NCI-H1694 treated with DMSO at 0.1 percent for 48 hours (cell line): ENCODE measurements at regions not wholly inside any gene's neighbourhood (a gene's known extent, or its start where the extent isn't known, plus 50 kb on each side); places are given as distances from the start of the nearest gene placed in this dataset.

Experiments
- DNase-seq: peaks from one replicate; lab custom pipeline; 2025; lab: John Stamatoyannopoulos, UW

- no peak for DNase-seq
These were observed 97.0 kb upstream of the LNX1 start for GRCh38 chr4:53688186-53688790.

- DNase-seq: no peak
These were observed 95.2 kb upstream of the LNX1 start for GRCh38 chr4:53686521-53686920.

DNA sequence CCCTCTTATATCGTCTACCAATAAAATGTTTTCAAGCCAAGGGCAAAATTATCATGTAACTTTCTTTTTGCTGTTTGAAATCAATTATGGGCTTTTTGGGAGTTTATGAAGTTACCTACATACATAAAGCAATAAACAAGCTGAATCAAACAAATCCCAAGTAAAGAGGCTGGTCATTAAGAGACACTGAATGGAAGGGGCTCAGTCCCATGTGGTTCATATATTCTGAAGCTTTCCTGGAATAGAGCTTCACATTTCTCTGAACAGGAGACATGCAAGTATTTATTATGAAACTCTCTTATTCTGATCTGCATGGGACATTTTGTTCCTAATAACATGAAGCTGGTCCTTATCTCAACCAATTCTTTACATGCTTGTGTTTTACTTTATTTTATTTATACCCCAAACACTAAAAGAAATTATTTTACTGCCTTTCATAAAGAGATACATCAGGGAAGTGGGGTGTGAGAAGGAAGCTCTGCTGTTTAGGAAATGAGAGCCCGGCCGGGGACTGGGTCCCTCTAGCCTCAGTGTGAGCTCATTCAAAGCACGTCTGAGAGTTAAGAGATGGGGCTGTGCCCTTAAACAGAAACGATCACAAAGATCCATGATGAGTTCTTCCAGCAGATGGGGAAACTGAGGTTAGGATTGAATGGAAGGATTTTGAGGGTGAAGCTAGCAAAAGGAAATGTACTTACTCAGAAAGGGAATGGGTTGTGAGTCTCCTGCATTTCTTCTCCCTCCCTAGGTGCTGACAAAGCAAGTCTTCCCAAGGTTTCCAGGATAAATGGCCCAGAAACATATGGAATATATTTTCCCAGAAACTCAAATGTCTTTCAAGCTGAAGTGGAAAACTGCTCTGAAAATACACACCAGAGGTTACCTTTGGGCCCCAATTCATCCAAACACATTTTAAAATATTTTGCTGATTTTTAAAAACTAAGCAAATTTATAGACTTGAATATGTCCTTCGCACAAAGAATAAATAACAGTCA lies 93.1 kb upstream of the LNX1 start:
- no peak for DNase-seq

GRCh38 chr4:53682908-53683307 lies 91.6 kb upstream of the LNX1 start:
- DNase-seq: no peak

GRCh38 chr4:53682196-53682595 lies 90.9 kb upstream of the LNX1 start:
- DNase-seq: no peak

GRCh38 chr4:53680598-53680997 lies 89.3 kb upstream of the LNX1 start:
- DNase-seq: no peak

GRCh38 chr4:53680168-53680567 lies 88.9 kb upstream of the LNX1 start:
- no peak for DNase-seq

DNA sequence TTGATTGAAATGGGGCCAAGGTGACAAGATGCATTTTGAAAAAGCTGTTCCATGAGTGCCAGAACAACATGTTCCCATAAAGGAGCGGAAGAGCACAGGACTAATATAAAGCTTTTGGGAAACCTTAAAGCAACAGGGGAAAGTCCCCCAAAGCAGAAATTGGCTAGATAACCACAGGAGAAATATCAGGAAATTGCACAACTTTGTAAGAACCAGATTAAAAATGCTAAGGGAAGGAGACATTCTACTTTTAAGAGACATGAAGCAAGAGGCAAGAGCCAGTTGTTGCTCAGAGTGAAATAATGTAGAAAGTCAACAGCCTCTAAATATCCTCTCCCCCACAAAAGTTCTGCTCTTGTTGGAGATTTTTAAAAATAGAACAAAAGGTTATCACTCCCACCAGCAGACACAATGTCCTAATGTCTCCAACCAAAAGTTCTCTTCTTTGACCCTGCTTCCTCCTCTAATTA lies 85.2 kb upstream of the LNX1 start:
- DNase-seq: no peak

DNA sequence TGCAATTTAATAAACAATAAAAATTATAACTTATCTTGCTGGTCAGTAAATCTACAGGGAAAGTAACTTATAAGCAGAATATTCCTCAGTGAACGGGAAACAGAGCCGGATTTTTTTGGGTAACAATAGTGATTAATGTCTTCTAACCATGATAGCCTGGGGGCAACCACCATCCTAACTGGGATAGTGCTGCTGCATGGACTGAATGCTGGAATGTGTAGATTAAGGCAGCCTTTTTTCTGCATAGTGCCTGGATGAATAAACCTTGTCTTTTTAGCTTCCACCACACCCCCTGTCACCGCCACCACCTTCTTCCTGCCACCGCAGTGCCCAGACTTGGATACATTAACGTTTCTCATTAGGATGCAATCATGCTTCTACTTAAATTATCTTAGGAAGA lies 83.6 kb upstream of the LNX1 start:
- no peak for DNase-seq

- no peak for DNase-seq
These were observed 81.6 kb upstream of the LNX1 start for GRCh38 chr4:53672873-53673272.

GRCh38 chr4:53671757-53672156 lies 80.5 kb upstream of the LNX1 start:
- DNase-seq: peak; percentile 8

DNA sequence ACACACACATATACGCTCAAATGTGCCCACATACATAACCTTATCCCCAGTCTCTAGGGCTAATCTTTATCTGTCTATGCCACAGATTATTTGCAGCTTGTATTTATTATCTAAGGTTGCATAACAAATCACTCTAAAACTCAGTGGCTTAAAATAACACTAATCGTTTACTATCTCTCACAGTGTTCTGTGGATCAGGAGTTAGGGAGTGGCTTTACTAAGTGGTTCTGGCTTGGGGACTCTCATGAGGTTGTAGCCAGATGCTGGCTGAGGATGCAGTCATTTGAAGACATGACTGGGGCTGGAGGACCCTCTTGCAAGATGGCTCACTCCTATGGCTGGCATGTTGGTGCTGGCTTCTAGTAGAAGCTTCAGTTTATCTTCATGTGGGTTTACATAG lies 68.5 kb upstream of the LNX1 start:
- no peak for DNase-seq

DNA sequence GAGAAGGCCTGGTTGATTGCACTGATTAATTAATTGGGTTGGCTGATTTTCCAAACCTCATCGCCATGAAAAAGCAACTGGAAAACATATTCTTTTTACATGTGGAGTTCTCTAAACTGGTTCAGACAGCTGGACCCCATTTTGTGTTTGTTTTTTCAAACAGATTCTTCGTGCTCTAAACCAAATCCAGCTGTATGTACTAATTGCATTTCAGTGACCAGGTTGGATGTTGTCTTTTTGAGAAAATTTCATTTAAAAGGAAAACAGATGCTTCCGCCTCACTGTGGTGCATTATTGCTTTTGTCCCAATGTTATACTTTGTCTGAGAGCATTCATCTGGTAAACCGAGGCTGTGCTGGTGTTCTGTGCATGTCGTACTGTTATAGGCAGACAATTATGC lies 67.8 kb upstream of the LNX1 start:
- DNase-seq: no peak

DNA sequence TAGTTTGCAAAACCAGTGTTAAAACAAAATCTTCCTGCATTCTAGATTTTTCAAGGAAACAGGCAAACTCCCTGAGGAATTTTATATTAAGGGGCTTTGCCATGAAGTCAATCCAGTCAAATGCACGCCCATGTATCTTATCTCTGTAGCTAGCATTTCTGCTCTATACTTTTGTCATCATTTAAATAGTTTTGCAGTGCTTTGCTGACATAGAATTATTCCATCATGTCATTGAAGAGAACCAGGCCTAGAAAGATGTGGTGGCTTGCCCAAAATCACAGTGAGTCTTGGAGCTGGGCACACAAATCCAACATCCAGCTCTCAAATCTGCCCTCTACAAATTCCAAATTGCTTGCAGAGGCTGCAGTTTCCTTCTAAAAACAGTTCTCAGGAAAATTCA lies 66.7 kb upstream of the LNX1 start:
- DNase-seq: no peak

DNA sequence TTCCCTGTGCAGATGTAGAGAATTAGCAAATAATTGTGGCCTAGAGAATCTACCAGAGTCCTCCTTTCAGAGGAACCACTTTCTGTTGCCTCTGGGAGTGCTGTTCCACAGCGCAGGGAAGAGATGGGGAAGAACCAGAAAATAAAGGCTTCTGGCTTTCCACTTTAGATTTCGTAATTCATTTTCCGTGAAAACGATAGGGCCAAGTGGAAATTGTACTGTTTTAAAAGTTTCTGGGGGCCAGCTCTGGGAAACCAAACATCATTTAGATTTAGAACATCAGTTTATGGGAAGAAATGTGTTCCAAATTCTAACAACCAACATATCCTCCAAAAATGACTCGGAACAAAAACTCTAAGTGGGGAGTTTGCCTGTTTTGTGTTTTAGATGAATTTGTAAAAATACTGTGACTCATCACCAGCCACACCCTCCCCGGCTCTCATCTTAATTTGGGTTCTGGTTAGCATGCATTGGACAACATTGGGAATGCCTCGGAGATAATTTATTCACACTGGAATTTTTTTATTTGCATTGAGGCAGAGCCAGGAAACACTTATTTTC lies 65.2 kb upstream of the LNX1 start:
- DNase-seq: no peak

- DNase-seq: no peak
These were observed 63.0 kb upstream of the LNX1 start for GRCh38 chr4:53654300-53654758.

DNA sequence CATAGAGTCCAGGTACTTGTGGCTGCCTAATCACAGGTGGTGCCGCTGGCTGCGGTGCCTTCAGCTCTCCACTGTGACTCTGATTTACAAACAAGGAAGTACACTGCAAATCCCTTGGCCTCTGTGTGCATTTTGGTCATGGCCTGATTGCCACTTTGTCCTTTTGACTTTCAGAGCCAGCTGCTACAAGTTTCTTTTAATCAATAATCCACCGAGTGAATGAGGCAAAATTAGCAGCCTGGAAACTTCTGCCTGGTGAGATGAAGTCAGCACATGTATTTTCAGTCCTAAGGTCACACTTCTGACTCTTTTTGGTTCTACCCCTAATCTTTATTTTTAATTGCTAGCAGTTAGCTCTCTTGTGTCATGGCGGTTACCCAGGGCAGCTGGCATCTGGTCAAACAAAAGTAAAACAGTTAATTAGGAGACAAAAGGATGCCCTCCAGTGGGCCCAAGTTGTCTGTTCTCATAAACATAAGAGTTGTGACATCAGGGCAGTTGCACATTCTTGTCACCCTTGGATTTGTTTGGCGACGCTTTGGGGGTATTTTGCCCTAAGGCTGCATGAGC lies 62.3 kb upstream of the LNX1 start:
- DNase-seq: no peak

GRCh38 chr4:53651156-53651735 lies 60.0 kb upstream of the LNX1 start:
- no peak for DNase-seq

DNA sequence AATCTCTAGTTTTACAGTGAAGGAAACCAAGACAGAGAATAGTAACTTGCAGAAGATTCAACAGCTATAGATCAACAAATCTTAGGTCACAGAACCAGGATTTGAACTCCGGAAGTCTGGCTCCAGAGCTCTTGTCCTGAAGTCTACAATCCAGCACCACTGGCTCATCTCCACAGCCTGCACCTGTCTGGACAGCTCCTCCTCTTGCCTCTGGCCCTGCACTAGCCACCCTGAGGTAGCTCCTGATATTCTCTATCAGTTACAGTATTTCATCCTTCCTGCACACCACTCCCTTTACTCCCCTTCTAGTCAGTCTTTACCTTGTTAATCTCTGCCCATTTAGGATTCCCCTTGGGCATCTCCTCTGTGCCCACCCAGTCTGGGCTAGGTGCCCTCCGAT lies 58.1 kb upstream of the LNX1 start:
- DNase-seq: no peak

GRCh38 chr4:53647547-53647946 lies 56.3 kb upstream of the LNX1 start:
- no peak for DNase-seq

DNA sequence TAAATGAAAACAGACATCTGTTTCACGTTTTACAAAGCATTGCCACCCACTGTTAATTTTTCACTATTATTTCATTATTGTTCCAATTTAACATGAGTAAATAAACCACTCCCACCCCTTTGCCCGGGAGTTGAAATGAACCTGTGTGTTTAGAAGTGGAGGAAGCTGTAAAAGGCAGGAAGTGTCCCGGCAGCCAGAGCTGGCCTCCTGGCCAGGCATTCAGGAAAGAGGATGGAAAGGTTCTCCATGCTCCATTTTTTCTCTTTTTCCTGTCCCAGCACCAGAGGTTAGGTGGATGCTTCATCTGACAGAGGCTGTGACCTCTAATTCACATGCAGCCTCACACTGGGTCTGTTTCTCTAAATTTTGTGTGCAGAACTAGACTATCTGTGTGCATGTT lies 55.5 kb upstream of the LNX1 start:
- DNase-seq: no peak

DNA sequence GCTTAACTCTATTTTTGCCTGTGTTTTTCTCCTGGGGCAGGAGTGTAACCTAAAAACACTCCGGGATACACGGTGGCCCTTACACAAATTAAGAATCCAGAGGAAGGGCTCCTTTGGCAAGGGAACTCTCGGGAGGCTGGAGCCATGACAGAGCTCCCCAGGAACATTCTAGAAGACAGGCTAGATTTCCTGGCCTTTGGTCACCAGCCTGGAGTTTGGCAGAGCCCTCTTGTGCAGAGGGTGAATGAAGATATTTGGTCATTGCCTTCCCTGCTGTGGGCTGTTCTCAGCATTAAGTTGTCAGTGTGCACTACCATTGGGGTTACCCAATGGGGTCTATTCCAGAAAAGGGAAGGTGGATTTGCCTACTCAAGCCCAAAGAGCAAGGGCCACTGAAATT lies 53.8 kb upstream of the LNX1 start:
- DNase-seq: no peak
